Skeletal muscle tissue (tissue), 3 donors: ENCODE measurements at regions not wholly inside any gene's neighbourhood (a gene's known extent, or its start where the extent isn't known, plus 50 kb on each side); places are given as distances from the start of the nearest gene placed in this dataset.

Source experiments
- H3K27ac ChIP-seq: one replicate; pipeline ENCODE4 v1.7.0; 2013; ENCODE audit warnings: mild to moderate bottlenecking, low read depth, low read length, inconsistent platforms
- H3K27me3 ChIP-seq, 3 donors: one replicate each; pipeline ENCODE4 v1.7.0; 2013; ENCODE audit warnings: low read length in 3 of 3; ENCODE audit not compliant: control insufficient read depth in 3 of 3, insufficient read depth in 3 of 3
- H3K36me3 ChIP-seq, 3 donors: one replicate each; pipeline ENCODE4 v1.7.0; 2013; ENCODE audit warnings: low read length in 3 of 3; ENCODE audit not compliant: control insufficient read depth in 3 of 3, insufficient read depth in 3 of 3
- H3K4me1 ChIP-seq, 3 donors: one replicate each; pipeline ENCODE4 v1.7.0; 2013; ENCODE audit warnings: low read length in 3 of 3, mild to moderate bottlenecking in 3 of 3; ENCODE audit not compliant: control insufficient read depth in 3 of 3, insufficient read depth in 3 of 3
- H3K4me3 ChIP-seq, 3 donors: one replicate each; pipeline ENCODE4 v1.7.0; 2013; ENCODE audit warnings: low read length in 3 of 3
- H3K9ac ChIP-seq, 3 donors: one replicate each; pipeline ENCODE4 v1.7.0; 2013; ENCODE audit warnings: low read length in 3 of 3, mild to moderate bottlenecking in 3 of 3, moderate library complexity in 2 of 3, low read depth in 1 of 3
- H3K9me3 ChIP-seq, 3 donors: one replicate each; pipeline ENCODE4 v1.7.0; 2013; ENCODE audit warnings: low read length in 3 of 3; ENCODE audit not compliant: control insufficient read depth in 3 of 3
- donor health status: Osteomylitis.

DNA sequence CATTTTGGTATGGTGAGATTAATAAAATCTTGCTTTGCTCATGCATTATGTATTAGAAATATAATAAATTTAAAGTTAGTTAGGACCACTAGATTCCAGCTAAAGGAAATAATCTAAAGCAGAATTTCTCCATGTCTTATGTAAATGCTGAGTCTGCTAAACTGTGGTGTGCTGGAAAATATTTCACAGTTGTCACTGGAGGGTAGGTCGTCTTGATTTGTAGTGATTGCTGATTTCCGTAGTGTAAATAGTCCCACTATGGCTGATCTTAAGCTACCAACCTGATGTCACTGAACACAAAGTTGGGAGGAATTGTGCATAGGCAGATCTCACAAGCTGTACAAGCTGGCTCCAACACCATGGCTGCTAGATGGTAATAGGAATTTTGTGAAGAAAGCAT is 133.4 kb upstream of the NR3C2 start:
- peaks cover 7 to 16% (median 12%) of the 10 kb centered on the region in 3 donors for H3K4me1 ChIP-seq
- H3K9ac ChIP-seq = no peak overlapping the region
- H3K36me3 ChIP-seq = no peaks in the 10 kb centered on the region
- no peak overlapping the region for H3K27ac ChIP-seq
- H3K27me3 ChIP-seq = no peaks in the 10 kb centered on the region
- no peak overlapping the region for H3K4me3 ChIP-seq
- H3K9me3 ChIP-seq = no peaks in the 10 kb centered on the region

DNA sequence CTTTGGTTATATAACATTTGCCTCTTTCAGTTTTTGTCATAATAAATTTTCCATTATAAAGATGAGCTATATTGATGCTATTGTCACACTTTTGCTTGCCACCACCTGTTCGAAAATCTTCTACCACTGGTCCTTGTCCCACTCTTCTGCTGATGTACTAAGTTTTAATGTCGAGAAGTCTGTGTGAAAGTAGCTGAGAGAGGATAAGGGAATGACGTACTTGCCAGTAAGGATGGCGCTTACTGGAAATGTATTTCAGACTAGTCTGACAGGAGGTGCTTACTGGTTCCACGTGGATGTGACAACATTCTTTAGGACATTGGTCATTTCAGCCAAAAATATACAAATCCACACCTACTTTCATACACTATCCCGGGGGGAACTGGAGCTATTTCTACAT is 132.7 kb upstream of the NR3C2 start:
- peak overlapping the region in 1 of 3 donors; percentile 50 for H3K9ac ChIP-seq
- no peaks in the 10 kb centered on the region for H3K27me3 ChIP-seq
- H3K4me1 ChIP-seq = peaks cover 7 to 16% (median 12%) of the 10 kb centered on the region in 3 donors
- H3K9me3 ChIP-seq = no peaks in the 10 kb centered on the region
- H3K4me3 ChIP-seq = peak overlapping the region; percentile 30 to 52 (median 38)
- peak overlapping the region; percentile 72 for H3K27ac ChIP-seq
- H3K36me3 ChIP-seq = no peaks in the 10 kb centered on the region

DNA sequence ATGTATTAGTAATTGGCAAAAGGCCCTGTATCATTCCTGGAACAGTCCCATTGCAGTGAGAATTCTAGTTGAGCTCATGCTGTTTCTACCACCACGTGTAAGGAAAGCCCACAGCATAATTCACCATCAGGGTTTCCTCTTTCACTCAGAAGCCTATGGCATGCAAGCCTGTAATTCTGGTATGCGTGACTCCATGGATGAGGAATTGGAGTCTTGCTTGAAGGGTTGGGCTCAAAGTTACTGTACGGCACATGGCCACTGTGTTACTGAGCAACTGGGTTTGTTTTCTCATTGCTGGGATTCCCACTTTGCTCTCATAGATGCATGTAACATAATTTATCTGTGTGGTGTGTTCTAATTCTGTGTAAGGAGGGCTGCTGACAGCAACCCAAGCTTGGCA is 132.3 kb upstream of the NR3C2 start:
- H3K9ac ChIP-seq = peak overlapping the region in 1 of 3 donors; percentile 50
- H3K27ac ChIP-seq = peak overlapping the region; percentile 72
- H3K4me3 ChIP-seq = peak overlapping the region; percentile 30 to 52 (median 38)
- H3K36me3 ChIP-seq = no peaks in the 10 kb centered on the region
- H3K4me1 ChIP-seq = peaks cover 7 to 16% (median 12%) of the 10 kb centered on the region in 3 donors
- no peaks in the 10 kb centered on the region for H3K9me3 ChIP-seq
- no peaks in the 10 kb centered on the region for H3K27me3 ChIP-seq

DNA sequence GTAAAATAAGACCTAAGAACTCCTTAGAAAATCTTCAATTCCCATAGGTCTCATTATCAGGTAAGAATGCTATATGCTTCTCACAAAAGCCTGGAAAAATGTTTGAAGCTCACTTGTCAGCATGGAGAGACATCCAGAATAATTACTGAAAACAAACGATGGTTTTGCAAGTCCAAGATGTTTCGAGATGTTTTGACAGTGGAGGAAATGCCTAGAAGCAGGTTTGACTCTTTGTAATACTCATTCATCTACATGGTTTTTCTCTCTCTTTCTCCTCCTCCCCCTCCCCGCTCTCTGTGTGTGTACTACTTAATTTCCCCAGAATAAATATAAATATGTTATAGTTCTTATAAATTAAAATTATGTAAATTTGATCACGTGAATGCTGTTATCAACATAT is 131.9 kb upstream of the NR3C2 start:
- no peaks in the 10 kb centered on the region for H3K27me3 ChIP-seq
- H3K4me1 ChIP-seq = peaks cover 7 to 16% (median 12%) of the 10 kb centered on the region in 3 donors
- H3K27ac ChIP-seq = no peak overlapping the region
- H3K9ac ChIP-seq = no peak overlapping the region
- no peaks in the 10 kb centered on the region for H3K36me3 ChIP-seq
- H3K4me3 ChIP-seq = no peak overlapping the region
- H3K9me3 ChIP-seq = no peaks in the 10 kb centered on the region

DNA sequence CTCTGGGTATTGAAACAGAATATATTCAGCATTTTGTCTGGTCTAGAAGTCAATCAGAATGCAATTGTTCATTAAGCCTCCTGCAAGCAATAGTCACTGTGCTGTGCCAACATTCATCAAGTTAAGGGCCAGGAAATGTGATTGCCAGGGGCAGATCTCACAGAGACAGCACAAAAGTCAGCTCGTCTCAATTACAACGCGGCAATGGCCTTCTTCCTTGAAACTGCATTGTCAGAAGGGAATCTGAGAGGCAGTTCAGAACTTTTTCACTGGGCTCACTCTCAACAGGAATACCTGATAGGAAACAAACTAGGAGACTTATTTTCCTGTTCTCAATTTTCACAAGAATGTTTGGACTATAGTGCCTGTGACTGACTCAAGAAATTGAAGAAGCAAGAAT is 131.1 kb upstream of the NR3C2 start:
- no peak overlapping the region for H3K4me3 ChIP-seq
- peak overlapping the region in 2 of 3 donors; percentile 33 to 41 for H3K9ac ChIP-seq
- H3K36me3 ChIP-seq = no peaks in the 10 kb centered on the region
- no peaks in the 10 kb centered on the region for H3K27me3 ChIP-seq
- peak overlapping the region; percentile 48 for H3K27ac ChIP-seq
- peaks cover 7 to 16% (median 12%) of the 10 kb centered on the region in 3 donors for H3K4me1 ChIP-seq
- H3K9me3 ChIP-seq = no peaks in the 10 kb centered on the region

DNA sequence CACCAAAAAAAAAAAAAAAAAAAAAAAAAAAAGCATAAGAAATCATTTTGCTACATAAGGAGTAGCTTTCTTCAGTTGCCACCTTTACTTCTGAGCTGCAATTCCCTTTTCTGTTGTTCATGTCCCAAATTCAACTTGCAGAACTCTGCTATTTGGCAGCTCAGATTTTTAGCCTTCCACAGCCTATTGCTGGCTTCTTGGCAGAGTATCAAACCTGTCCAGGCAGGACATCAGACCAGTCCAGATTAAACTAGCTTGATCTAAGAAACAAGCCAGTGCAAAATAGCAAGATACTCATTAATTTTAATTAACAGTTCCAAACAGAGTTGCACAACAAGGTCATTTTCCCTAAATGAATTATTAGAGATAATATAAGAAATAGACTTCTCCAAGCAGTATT is 123.6 kb upstream of the NR3C2 start:
- Histone ChIP-seq H3K27me3 (no peaks in the 10 kb centered on the region), H3K27ac (no peak overlapping the region), H3K36me3 (no peaks in the 10 kb centered on the region), H3K9me3 (no peaks in the 10 kb centered on the region), H3K4me1 (no peaks in the 10 kb centered on the region), H3K9ac (no peak overlapping the region), H3K4me3 (no peak overlapping the region)

DNA sequence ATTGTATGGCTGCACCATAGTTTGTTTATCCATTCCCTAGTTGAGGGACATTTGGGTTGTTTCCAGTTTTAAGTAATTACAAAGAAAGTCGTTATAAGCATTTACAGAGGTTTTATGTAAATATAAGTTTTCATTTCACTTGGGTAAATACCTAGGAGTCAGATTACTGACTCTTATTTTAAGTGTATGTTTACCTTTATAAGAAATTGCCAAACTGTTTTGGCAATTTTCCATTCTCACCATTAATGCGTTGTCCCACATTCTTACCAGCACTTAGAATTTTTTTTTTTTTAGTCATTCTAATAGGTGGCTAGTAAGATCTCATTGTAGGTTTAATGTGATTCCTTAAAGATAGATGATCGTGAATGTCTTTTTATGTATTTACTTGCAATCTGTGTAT is 121.5 kb upstream of the NR3C2 start:
- Histone ChIP-seq H3K9ac (no peak overlapping the region), H3K27ac (no peak overlapping the region), H3K27me3 (no peaks in the 10 kb centered on the region), H3K36me3 (no peaks in the 10 kb centered on the region), H3K4me3 (no peak overlapping the region), H3K9me3 (no peaks in the 10 kb centered on the region), H3K4me1 (no peaks in the 10 kb centered on the region)

DNA sequence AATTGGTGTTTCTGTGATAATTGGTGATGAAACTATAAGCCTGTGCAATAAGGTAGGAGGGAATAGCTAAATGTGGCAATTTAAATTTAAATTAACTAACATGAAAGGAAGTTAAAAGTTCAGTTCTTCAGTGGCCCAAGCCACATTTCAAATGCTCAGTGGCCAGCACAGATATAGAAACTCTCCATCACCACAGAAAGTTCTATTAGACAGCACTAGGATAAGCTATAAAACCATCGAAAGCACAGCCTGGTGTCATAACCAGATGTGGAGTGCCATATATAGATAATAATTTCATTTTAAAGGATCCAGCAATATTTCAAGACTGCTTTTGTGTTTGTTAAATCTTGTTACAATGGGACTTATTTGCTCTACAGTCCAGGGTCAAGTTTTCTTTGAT is 119.3 kb upstream of the NR3C2 start:
- Histone ChIP-seq H3K36me3 (no peaks in the 10 kb centered on the region), H3K9ac (no peak overlapping the region), H3K4me1 (no peaks in the 10 kb centered on the region), H3K4me3 (no peak overlapping the region), H3K27me3 (no peaks in the 10 kb centered on the region), H3K27ac (no peak overlapping the region), H3K9me3 (no peaks in the 10 kb centered on the region)

DNA sequence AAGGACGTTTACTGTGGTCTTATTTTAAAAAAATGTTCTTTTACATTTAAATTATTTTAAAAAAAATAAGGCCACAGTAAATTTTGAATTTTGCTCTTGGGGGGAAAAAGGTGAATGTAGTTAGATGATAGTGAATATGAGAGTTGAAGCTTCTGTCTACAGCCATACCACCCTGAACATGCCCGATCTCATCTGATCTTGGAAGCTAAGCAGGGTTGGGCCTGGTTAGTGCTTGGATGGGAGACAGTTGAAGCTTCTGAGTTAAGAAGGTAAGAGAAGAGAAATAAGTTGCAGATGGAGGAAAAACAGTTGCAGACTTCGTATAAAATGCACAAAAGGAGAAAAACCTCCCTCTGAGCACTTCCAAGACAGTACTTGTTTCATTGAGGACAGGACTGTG is 115.6 kb upstream of the NR3C2 start:
- H3K9me3 ChIP-seq = no peaks in the 10 kb centered on the region
- no peaks in the 10 kb centered on the region for H3K27me3 ChIP-seq
- no peak overlapping the region for H3K4me3 ChIP-seq
- no peak overlapping the region for H3K27ac ChIP-seq
- H3K36me3 ChIP-seq = no peaks in the 10 kb centered on the region
- H3K4me1 ChIP-seq = no peaks in the 10 kb centered on the region
- H3K9ac ChIP-seq = no peak overlapping the region

DNA sequence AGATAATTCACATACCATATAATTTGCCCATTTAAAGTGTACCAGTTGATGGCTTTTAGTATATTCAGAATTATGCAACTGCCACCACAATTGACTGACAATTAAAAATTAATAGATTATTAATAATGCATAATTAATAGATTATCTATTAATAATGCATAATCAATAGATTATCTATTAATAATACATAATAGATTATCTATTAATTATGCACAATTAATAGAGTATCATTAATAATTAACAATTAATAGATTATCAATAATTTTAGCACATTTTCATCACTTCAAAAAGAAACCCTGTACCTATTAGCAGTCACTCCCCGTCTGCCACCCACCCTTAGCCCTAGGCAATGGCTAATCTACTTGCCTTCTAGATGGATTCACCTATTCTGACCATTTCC is 108.6 kb upstream of the NR3C2 start:
- no peak overlapping the region for H3K27ac ChIP-seq
- no peaks in the 10 kb centered on the region for H3K4me1 ChIP-seq
- no peak overlapping the region for H3K4me3 ChIP-seq
- no peaks in the 10 kb centered on the region for H3K9me3 ChIP-seq
- no peaks in the 10 kb centered on the region for H3K36me3 ChIP-seq
- no peaks in the 10 kb centered on the region for H3K27me3 ChIP-seq
- no peak overlapping the region for H3K9ac ChIP-seq
